H1 (cell line): ENCODE measurements at regions not wholly inside any gene's neighbourhood (a gene's known extent, or its start where the extent isn't known, plus 50 kb on each side); places are given as distances from the start of the nearest gene placed in this dataset.

Source experiments
- EGR1 ChIP-seq: IDR thresholded peaks from 2 replicates; pipeline ENCODE4 v1.6.1; 2011; ENCODE audit warnings: low read depth, low read length, borderline replicate concordance
- SIN3A ChIP-seq, 2 experiments: IDR thresholded peaks in 1 of 2; conservative IDR thresholded peaks in 1 of 2; 2 replicates each; pipeline ENCODE4 v1.6.1; 2011 to 2012; ENCODE audit warnings: low read length in 2 of 2, improper control_type of control experiment in 1 of 2, low read depth in 1 of 2, mild to moderate bottlenecking in 1 of 2

GRCh38 chr10:1896153-1896552, 158.8 kb upstream of the ADARB2 start (continued):
- TF ChIP-seq EGR1 (no peak), SIN3A (conservative IDR thresholded peaks at IDR 0.05 in 1 of 2, IDR thresholded peaks at IDR 0.05 in 1 of 2; ENCODE audit: low read depth in 1 of 2, low read length in 2 of 2) (no peak)
- TF ChIP-seq, all 59 proteins: peak for 0
